Endothelial cell of umbilical vein (primary cell): ENCODE measurements at regions not wholly inside any gene's neighbourhood (a gene's known extent, or its start where the extent isn't known, plus 50 kb on each side); places are given as distances from the start of the nearest gene placed in this dataset.

ENCODE experiments used
- BruUV-seq: library from RNA; stranded (reverse); fragments of 400-500 nt; replicated peaks from 2 replicates; lab custom pipeline; 2021; lab: Mats Ljungman, UMichigan
- CTCF ChIA-PET: fragments of 300-600, 350-600 bp; sonication (Branson Sonifier 250); formaldehyde crosslinking; loops from one replicate; lab custom pipeline; 2021; ENCODE audit warnings: antibody characterized with exemption, inconsistent platforms; lab: Charles Lee
- POLR2A ChIA-PET: fragments of 300-600, 350-600 bp; sonication (Branson Sonifier 250); formaldehyde crosslinking; loops from one replicate; lab custom pipeline; 2021; ENCODE audit warnings: antibody characterized with exemption, inconsistent platforms; lab: Charles Lee
- DNase-seq: peaks from one replicate; pipeline ENCODE4 v3.0.0-alpha.2; 2011; ENCODE audit warnings: low read depth, low spot score
- FAIRE-seq: peaks from 2 replicates; lab custom pipeline; 2011; peaks lifted over from hg19 to GRCh38; lab: Jason Lieb, UNC
- H2AFZ ChIP-seq: 2 replicates; pipeline ENCODE4 v1.6.0; 2012; ENCODE audit warnings: low read depth, low read length, control low read depth, inconsistent platforms
- H3K27ac ChIP-seq: 2 replicates; pipeline ENCODE4 v1.5.1; 2011; ENCODE audit warnings: low read depth, mild to moderate bottlenecking, control low read depth, low read length, moderate library complexity; ENCODE audit not compliant: insufficient read depth
- H3K27me3 ChIP-seq, 2 experiments: 2 replicates each; pipeline versions ENCODE4 v1.6.0 to v1.6.1; 2011; ENCODE audit warnings: low read length in 2 of 2, mixed read lengths in 1 of 2; ENCODE audit not compliant: control insufficient read depth in 2 of 2, insufficient read depth in 2 of 2
- H3K36me3 ChIP-seq, 2 experiments: 2 replicates in 1 of 2; 3 replicates in 1 of 2; pipeline ENCODE4 v1.5.1; 2011; ENCODE audit warnings: low read length in 2 of 2, mild to moderate bottlenecking in 1 of 2, moderate library complexity in 1 of 2; ENCODE audit not compliant: control insufficient read depth in 2 of 2, insufficient read depth in 2 of 2; ENCODE audit errors: extremely low read depth in 1 of 2
- H3K4me1 ChIP-seq: 3 replicates; pipeline ENCODE4 v1.5.1; 2011; ENCODE audit warnings: mild to moderate bottlenecking, low read length; ENCODE audit not compliant: control insufficient read depth, insufficient read depth; ENCODE audit errors: extremely low read depth
- H3K4me2 ChIP-seq: 2 replicates; pipeline ENCODE4 v1.6.1; 2011; ENCODE audit warnings: low read length, control low read depth, mixed read lengths; ENCODE audit not compliant: insufficient read depth
- H3K4me3 ChIP-seq, 3 experiments: fragments of 200-600 bp in 1 of 3; sonication (generic), shearing (Covaris generic) in 1 of 3; replicated peaks in 1 of 3; 2 replicates each; pipeline ENCODE4 v1.5.1; 2011 to 2016; ENCODE audit warnings: control low read depth in 3 of 3, low read length in 3 of 3, mild to moderate bottlenecking in 2 of 3, inconsistent platforms in 1 of 3, low read depth in 1 of 3, moderate library complexity in 1 of 3; ENCODE audit not compliant: insufficient read depth in 1 of 3
- H3K79me2 ChIP-seq: 2 replicates; pipeline ENCODE4 v1.6.0; 2012; ENCODE audit warnings: low read length, inconsistent platforms; ENCODE audit not compliant: control insufficient read depth, insufficient read depth
- H3K9ac ChIP-seq: replicated peaks from 2 replicates; pipeline ENCODE3; 2011; ENCODE audit warnings: low read length, control low read depth; ENCODE audit not compliant: insufficient read depth; ENCODE audit errors: extremely low read depth
- H3K9me1 ChIP-seq: replicated peaks from 3 replicates; pipeline ENCODE4 v1.6.0; 2011; ENCODE audit warnings: mild to moderate bottlenecking, low read length; ENCODE audit not compliant: control insufficient read depth, insufficient read depth; ENCODE audit errors: extremely low read depth
- H3K9me3 ChIP-seq: replicated peaks from 2 replicates; pipeline ENCODE4 v1.5.1; 2012; ENCODE audit warnings: low read length, inconsistent platforms; ENCODE audit not compliant: control insufficient read depth, insufficient read depth
- H4K20me1 ChIP-seq: replicated peaks from 2 replicates; pipeline ENCODE3; 2011; ENCODE audit warnings: mild to moderate bottlenecking, low read length; ENCODE audit not compliant: control insufficient read depth, insufficient read depth; ENCODE audit errors: extremely low read depth
- EZH2 ChIP-seq: IDR thresholded peaks from 2 replicates; pipeline ENCODE4 v1.6.1; 2012; ENCODE audit warnings: borderline replicate concordance, low read depth, mild to moderate bottlenecking, moderate library complexity, low read length, inconsistent platforms; ENCODE audit not compliant: severe bottlenecking
- GATA2 ChIP-seq: IDR thresholded peaks from 2 replicates; pipeline ENCODE4 v1.7.0; 2011; ENCODE audit warnings: low read depth, mild to moderate bottlenecking, moderate library complexity, mixed read lengths, low read length; ENCODE audit not compliant: insufficient read length, insufficient read depth
- POLR2A ChIP-seq: IDR thresholded peaks from 2 replicates; pipeline ENCODE4 v1.6.1; 2012; ENCODE audit warnings: low read depth, mild to moderate bottlenecking, control low read depth, low read length
- POLR2AphosphoS5 ChIP-seq: IDR thresholded peaks from 2 replicates; pipeline ENCODE4 v1.6.1; 2012; ENCODE audit warnings: low read depth, mild to moderate bottlenecking, control low read depth, low read length, moderate library complexity; ENCODE audit not compliant: insufficient read depth
- dilution Hi-C: fragments of 300-500 bp; cut with MboI; formaldehyde crosslinking; loops from one replicate; pipeline ENCODE4 v1.15.0; 2019; ENCODE audit warnings: low sequenced_read_pairs; ENCODE audit not compliant: extremely low pct_ligation_motif_present
- intact Hi-C: fragments of 100-400 bp; cut with micrococcal nuclease; formaldehyde crosslinking; loops from one replicate; pipeline ENCODE4 v1.10.0; 2022
- TF ChIP-seq, protein P1 (sequence below), 2 donors: IDR thresholded peaks; 1 replicate in 1 of 2; 2 replicates in 1 of 2; pipeline ENCODE4 v1.5.1; 2011; ENCODE audit warnings: low read length in 2 of 2, mild to moderate bottlenecking in 2 of 2, moderate library complexity in 2 of 2, control low read depth in 1 of 2, inconsistent platforms in 1 of 2, low read depth in 1 of 2; ENCODE audit not compliant: insufficient read depth in 1 of 2; ENCODE audit errors: extremely low read depth in 1 of 2

DNA sequence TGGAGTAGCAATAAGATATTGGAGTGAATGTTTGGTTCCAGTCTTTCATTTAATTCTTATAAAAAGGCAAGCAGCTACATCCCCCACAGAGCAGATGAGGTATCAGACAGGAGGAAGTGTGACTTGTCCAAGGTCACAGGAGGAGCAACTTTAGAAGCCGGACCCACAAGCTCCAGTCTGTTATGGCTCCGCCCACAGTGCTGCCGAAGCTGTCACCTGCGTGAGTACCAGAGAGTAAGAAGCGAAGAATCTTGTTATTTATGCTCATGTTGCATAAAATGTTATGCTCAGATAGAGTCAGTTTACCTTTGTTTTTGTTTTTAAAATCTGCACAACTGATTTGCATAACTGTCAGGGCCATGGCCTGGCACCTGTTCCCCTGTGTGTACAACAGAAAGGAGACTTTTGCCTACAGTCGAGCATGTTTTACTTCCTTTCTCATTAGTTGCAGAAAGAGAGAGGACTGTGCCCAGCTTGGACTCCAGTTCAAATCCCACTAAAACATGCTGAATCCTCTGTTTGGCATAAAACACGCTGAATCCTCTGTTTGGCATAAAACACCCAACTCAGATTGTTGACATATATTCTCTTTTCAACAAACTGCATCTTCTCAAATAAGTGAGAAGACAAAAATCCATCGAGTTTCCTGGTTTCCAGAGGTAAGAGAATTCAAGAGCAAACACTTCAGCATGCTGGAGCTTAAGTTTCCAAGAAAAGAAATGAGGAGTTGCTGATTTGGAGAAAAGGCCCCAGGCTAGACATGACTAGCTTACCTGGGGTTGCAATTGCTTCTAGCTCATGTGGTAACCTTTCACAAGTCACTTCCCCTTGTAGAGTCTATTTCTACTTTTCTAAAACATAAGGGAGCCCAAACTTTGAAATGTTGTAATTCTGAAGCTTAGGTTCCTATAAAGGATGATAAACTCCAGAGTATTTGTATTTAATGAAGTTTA, 409.8 kb upstream of the ZMIZ1 start:
- no peak overlapping the region for H2AFZ ChIP-seq
- intact Hi-C loops: loop anchor here (5.0 kb wide), 1 partner anchor 242 kb away; no protein-coding TSS in a partner anchor
- peaks cover 4% of the 10 kb centered on the region for H3K4me1 ChIP-seq
- H3K9me1 ChIP-seq: no peaks in the 10 kb centered on the region
- CTCF ChIA-PET: interaction anchor here (0.6 to 5.6 kb wide), 10 partner anchors 9 to 612 kb away, joined by 3 to 68 read pairs (median 6); no protein-coding TSS in a partner anchor
- no peak overlapping the region for H3K9ac ChIP-seq
- H3K27me3 ChIP-seq: peaks cover 16 to 22% of the 10 kb centered on the region in 2 experiments
- H3K9me3 ChIP-seq: no peaks in the 10 kb centered on the region
- H3K36me3 ChIP-seq: no peaks in the 10 kb centered on the region
- no peak overlapping the region for H3K4me3 ChIP-seq
- FAIRE-seq: no peak
- POLR2A ChIA-PET: no interaction called here
- no peaks in the 10 kb centered on the region for H4K20me1 ChIP-seq
- no peak overlapping the region for H3K4me2 ChIP-seq
- no peak for TF ChIP-seq GATA2
- TF ChIP-seq POLR2AphosphoS5: no peak
- TF ChIP-seq POLR2A: no peak
- TF ChIP-seq, protein P1, sequence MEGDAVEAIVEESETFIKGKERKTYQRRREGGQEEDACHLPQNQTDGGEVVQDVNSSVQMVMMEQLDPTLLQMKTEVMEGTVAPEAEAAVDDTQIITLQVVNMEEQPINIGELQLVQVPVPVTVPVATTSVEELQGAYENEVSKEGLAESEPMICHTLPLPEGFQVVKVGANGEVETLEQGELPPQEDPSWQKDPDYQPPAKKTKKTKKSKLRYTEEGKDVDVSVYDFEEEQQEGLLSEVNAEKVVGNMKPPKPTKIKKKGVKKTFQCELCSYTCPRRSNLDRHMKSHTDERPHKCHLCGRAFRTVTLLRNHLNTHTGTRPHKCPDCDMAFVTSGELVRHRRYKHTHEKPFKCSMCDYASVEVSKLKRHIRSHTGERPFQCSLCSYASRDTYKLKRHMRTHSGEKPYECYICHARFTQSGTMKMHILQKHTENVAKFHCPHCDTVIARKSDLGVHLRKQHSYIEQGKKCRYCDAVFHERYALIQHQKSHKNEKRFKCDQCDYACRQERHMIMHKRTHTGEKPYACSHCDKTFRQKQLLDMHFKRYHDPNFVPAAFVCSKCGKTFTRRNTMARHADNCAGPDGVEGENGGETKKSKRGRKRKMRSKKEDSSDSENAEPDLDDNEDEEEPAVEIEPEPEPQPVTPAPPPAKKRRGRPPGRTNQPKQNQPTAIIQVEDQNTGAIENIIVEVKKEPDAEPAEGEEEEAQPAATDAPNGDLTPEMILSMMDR (IDR thresholded peaks at IDR 0.05; ENCODE audit: extremely low read depth in 1 of 2, insufficient read depth in 1 of 2, low read depth in 1 of 2, low read length in 2 of 2): no peak
- TF ChIP-seq EZH2: no peak
- no peaks in the 10 kb centered on the region for H3K79me2 ChIP-seq
- no peak overlapping the region for H3K27ac ChIP-seq
- dilution Hi-C loops: no loop called here
- no TSS peak for BruUV-seq
- DNase-seq: no peak
